GM13976 (cell line): ENCODE measurements at regions not wholly inside any gene's neighbourhood (a gene's known extent, or its start where the extent isn't known, plus 50 kb on each side); places are given as distances from the start of the nearest gene placed in this dataset.

Source experiments
- DNase-seq: peaks from one replicate; pipeline ENCODE4 v3.0.0; 2012; ENCODE audit warnings: low spot score
- CTCF ChIP-seq: IDR thresholded peaks from 2 replicates; pipeline ENCODE4 v1.5.1; 2012; ENCODE audit warnings: borderline replicate concordance, mild to moderate bottlenecking; ENCODE audit not compliant: insufficient read depth; ENCODE audit errors: extremely low read depth, missing control alignments, control extremely low read depth
- in situ Hi-C: fragments of 300-500 bp; cut with MboI; formaldehyde crosslinking; loops from one replicate; pipeline ENCODE4 v1.12.0; 2022; ENCODE audit warnings: low sequenced_read_pairs, mixed read lengths, inconsistent platforms; ENCODE audit not compliant: unreplicated experiment

GRCh38 chr15:93174836-93175235 lies 85.8 kb upstream of the RGMA start:
- in situ Hi-C loops = no loop called here
- no peak for DNase-seq
- TF ChIP-seq CTCF = no peak

- no peak for TF ChIP-seq CTCF
- in situ Hi-C loops = no loop called here
- DNase-seq = no peak
Measured at GRCh38 chr15:93173369-93173768, 84.4 kb upstream of the RGMA start.

- in situ Hi-C loops = no loop called here
- DNase-seq = no peak
- no peak for TF ChIP-seq CTCF
Measured at GRCh38 chr15:93171476-93171875, 82.5 kb upstream of the RGMA start.

GRCh38 chr15:93170329-93170728 lies 81.3 kb upstream of the RGMA start:
- TF ChIP-seq CTCF = no peak
- in situ Hi-C loops = no loop called here
- no peak for DNase-seq

- DNase-seq = no peak
- in situ Hi-C loops = no loop called here
- no peak for TF ChIP-seq CTCF
Measured at GRCh38 chr15:93168910-93169309, 79.9 kb upstream of the RGMA start.

- no peak for DNase-seq
- in situ Hi-C loops = no loop called here
- no peak for TF ChIP-seq CTCF
Measured at GRCh38 chr15:93167291-93167690, 78.3 kb upstream of the RGMA start.

GRCh38 chr15:93166675-93167074 lies 77.7 kb upstream of the RGMA start:
- no peak for TF ChIP-seq CTCF
- in situ Hi-C loops = no loop called here
- no peak for DNase-seq
